ENCODE measurements at regions not wholly inside any gene's neighbourhood (a gene's known extent, or its start where the extent isn't known, plus 50 kb on each side); places are given as distances from the start of the nearest gene placed in this dataset.

- TF ChIP-seq POLR2A (IDR thresholded peaks at IDR 0.05; ENCODE audit: low read depth, low read length) = no peak
- FAIRE-seq (no peak), DNase-seq (ENCODE audit: insufficient read length, low spot score) (no peak)
Measured at GRCh38 chr2:78423631-78424030, 601.9 kb upstream of the REG3G start.

GRCh38 chr2:78427170-78427569 lies 598.3 kb upstream of the REG3G start:
- FAIRE-seq = no peak
- TF ChIP-seq POLR2A (IDR thresholded peaks at IDR 0.05; ENCODE audit: low read depth, low read length) = no peak
- no peak for DNase-seq (ENCODE audit: insufficient read length, low spot score)

GRCh38 chr2:78431241-78431640 lies 594.3 kb upstream of the REG3G start:
- no peak for TF ChIP-seq POLR2A (IDR thresholded peaks at IDR 0.05; ENCODE audit: low read depth, low read length)
- FAIRE-seq (no peak), DNase-seq (ENCODE audit: insufficient read length, low spot score) (no peak)

GRCh38 chr2:78439122-78439521 lies 586.4 kb upstream of the REG3G start:
- DNase-seq (ENCODE audit: insufficient read length, low spot score) (no peak), FAIRE-seq (no peak)
- no peak for TF ChIP-seq POLR2A (IDR thresholded peaks at IDR 0.05; ENCODE audit: low read depth, low read length)

GRCh38 chr2:78455586-78455985 lies 569.9 kb upstream of the REG3G start:
- no peak for DNase-seq (ENCODE audit: insufficient read length, low spot score)
- no peak for FAIRE-seq
- no peak for TF ChIP-seq POLR2A (IDR thresholded peaks at IDR 0.05; ENCODE audit: low read depth, low read length)

- DNase-seq (ENCODE audit: insufficient read length, low spot score) (no peak), FAIRE-seq (no peak)
- no peak for TF ChIP-seq POLR2A (IDR thresholded peaks at IDR 0.05; ENCODE audit: low read depth, low read length)
Measured at GRCh38 chr2:78457269-78457668, 568.2 kb upstream of the REG3G start.

- TF ChIP-seq POLR2A (IDR thresholded peaks at IDR 0.05; ENCODE audit: low read depth, low read length) = no peak
- no peak for FAIRE-seq
- no peak for DNase-seq (ENCODE audit: insufficient read length, low spot score)
Measured at GRCh38 chr2:78465707-78466106, 559.8 kb upstream of the REG3G start.

GRCh38 chr2:78476619-78477229 lies 548.8 kb upstream of the REG3G start:
- no peak for DNase-seq (ENCODE audit: insufficient read length, low spot score)
- FAIRE-seq = no peak
- TF ChIP-seq POLR2A (IDR thresholded peaks at IDR 0.05; ENCODE audit: low read depth, low read length) = no peak

GRCh38 chr2:78486565-78486964 lies 538.9 kb upstream of the REG3G start:
- FAIRE-seq (no peak), DNase-seq (ENCODE audit: insufficient read length, low spot score) (no peak)
- no peak for TF ChIP-seq POLR2A (IDR thresholded peaks at IDR 0.05; ENCODE audit: low read depth, low read length)

GRCh38 chr2:78498125-78498524 lies 527.4 kb upstream of the REG3G start:
- FAIRE-seq (no peak), DNase-seq (ENCODE audit: insufficient read length, low spot score) (no peak)
- TF ChIP-seq POLR2A (IDR thresholded peaks at IDR 0.05; ENCODE audit: low read depth, low read length) = no peak

GRCh38 chr2:78506301-78506700 lies 519.2 kb upstream of the REG3G start:
- DNase-seq (ENCODE audit: insufficient read length, low spot score) = no peak
- TF ChIP-seq POLR2A (IDR thresholded peaks at IDR 0.05; ENCODE audit: low read depth, low read length) = no peak
- no peak for FAIRE-seq

- no peak for DNase-seq (ENCODE audit: insufficient read length, low spot score)
- TF ChIP-seq POLR2A (IDR thresholded peaks at IDR 0.05; ENCODE audit: low read depth, low read length) = no peak
- FAIRE-seq = no peak
Measured at GRCh38 chr2:78521938-78522337, 503.6 kb upstream of the REG3G start.

GRCh38 chr2:78532762-78533379 lies 492.6 kb upstream of the REG3G start:
- no peak for FAIRE-seq
- no peak for TF ChIP-seq POLR2A (IDR thresholded peaks at IDR 0.05; ENCODE audit: low read depth, low read length)
- no peak for DNase-seq (ENCODE audit: insufficient read length, low spot score)

- FAIRE-seq (no peak), DNase-seq (ENCODE audit: insufficient read length, low spot score) (no peak)
- TF ChIP-seq POLR2A (IDR thresholded peaks at IDR 0.05; ENCODE audit: low read depth, low read length) = no peak
Measured at GRCh38 chr2:78535395-78535794, 490.1 kb upstream of the REG3G start.

- FAIRE-seq = no peak
- no peak for TF ChIP-seq POLR2A (IDR thresholded peaks at IDR 0.05; ENCODE audit: low read depth, low read length)
- DNase-seq (ENCODE audit: insufficient read length, low spot score) = no peak
Measured at GRCh38 chr2:78538322-78538721, 487.2 kb upstream of the REG3G start.
